GM21825 (cell line): ENCODE measurements at regions not wholly inside any gene's neighbourhood (a gene's known extent, or its start where the extent isn't known, plus 50 kb on each side); places are given as distances from the start of the nearest gene placed in this dataset.

Experiments
- ATAC-seq: cut with Tn5 transposase; IDR thresholded peaks from one replicate; pipeline ENCODE4 v1.9.1; 2021; ENCODE audit warnings: mild to moderate bottlenecking, moderate library complexity; ENCODE audit not compliant: unreplicated experiment

DNA sequence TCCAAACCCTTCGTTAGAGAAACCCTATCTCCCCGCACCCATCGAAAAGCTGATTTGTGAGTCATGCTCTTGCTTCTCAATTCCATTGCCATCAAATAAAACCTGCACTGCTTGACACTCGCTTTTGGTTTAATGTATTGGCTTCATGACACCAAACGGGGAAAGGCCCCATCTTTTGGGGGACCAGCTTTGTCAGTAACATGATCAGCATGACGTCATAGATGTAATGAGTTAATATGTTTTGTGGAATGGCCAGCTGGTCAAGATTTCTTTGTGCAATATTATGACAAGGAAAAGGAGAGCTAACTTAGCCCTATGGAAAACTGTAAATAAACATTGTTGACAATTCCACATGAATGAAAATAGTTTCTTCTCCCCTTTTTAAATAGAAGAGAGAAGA, 1260.5 kb upstream of the CELF2 start:
- ATAC-seq, result no peak

GRCh38 chr10:9759596-9759995, 1258.1 kb upstream of the CELF2 start:
- no peak for ATAC-seq

GRCh38 chr10:9762966-9763656, 1254.6 kb upstream of the CELF2 start:
- ATAC-seq, result no peak

GRCh38 chr10:9766762-9767161, 1250.9 kb upstream of the CELF2 start:
- ATAC-seq, result no peak

GRCh38 chr10:9781666-9782065, 1236.0 kb upstream of the CELF2 start:
- no peak for ATAC-seq

DNA sequence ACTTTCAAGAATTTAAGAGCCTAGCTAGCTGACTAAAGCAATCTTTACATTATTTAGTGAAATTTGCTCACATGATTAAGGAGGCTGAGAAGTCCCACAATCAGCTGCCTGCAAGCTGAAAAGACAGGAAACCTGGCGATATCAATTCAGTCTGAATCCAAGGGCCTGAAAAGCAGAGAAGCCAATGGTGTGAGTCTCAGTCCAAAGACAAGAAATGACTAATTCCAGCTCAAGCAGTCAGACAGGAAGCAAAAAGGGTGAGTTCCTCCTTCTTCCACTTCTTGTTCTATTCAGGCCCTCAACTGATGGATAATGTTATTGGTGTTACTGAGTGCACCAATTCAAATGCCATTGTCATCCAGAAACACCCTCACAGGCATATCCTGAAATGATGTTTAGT, 1231.6 kb upstream of the CELF2 start:
- no peak for ATAC-seq

DNA sequence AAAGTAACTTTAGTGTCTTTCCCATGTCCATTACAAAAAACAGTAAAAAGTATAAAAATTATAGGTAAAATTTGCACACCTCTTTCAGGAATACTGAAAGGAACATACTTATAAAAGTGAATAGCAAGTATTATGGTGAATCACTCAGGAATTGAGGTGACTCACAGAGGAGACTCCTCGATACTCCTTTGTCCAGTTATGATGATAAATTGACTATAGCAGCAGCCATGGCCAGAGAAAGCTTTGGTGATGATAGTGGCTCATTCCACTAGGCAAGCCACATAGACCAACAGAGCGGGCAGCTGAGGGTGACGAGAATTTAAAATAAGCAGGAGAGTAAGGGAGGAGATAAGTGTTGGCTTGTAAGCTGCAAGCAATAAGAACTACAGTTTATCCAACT, 1231.1 kb upstream of the CELF2 start:
- no peak for ATAC-seq

DNA sequence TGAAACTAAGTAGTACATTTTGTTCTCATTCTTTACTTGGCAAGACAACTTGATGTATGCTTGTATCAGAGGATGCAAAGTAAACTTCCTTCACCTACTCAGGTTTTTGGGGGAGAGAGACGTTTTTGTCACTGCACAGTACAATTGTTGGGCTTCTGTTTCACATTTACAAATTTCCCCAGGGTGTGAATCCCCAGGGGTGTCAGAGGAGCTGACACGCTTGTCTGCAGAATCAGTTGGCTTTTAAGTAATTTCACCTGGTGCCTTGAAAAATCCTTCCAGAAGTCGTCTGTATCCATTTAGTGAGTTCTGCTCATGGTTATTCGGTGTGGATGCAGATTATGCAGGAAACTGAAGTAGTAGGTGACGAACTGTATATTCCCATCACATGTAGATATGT, 1227.7 kb upstream of the CELF2 start:
- no peak for ATAC-seq

GRCh38 chr10:9792181-9792580, 1225.5 kb upstream of the CELF2 start:
- ATAC-seq, result no peak

- no peak for ATAC-seq
Measured at GRCh38 chr10:9796564-9796963, 1221.1 kb upstream of the CELF2 start.

DNA sequence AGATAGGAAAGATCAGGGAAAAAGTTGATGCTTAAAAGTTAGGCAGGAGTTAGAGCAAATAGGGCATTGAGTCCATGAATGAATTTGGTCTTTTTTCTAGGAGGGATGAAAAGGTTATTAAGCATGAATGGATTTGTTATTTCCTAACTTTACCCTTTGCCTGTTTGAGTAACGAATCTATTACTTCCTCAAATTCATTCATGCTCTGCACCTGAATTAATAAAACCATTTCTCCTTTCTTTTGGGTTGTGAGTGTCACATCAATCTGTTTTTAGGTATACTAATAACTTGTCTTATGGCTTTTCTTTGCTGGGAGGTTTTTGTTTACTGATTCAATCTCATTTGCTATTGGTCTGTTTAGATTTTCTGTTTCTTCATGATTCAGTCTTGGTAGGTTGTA, 1217.7 kb upstream of the CELF2 start:
- ATAC-seq, result no peak

DNA sequence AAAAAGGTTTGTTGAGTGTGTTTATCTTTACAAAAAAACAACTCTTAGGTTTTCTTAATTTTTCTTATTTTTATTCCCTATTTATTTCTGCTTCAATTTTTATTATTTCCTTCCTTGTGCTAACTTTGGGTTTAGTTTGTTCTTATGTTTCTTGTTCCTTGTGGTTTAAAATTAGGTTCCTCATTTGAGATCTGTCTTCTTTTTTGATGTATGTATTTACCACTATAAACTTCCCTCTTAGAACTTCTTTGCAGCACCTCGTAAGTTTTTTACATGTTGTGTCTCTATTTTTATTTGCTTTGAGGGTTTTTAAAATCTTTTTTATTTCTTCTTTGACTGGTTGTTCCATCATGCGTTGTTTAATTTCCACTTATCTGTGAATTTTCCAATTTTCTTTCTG, 1217.1 kb upstream of the CELF2 start:
- ATAC-seq, result no peak

GRCh38 chr10:9807846-9808245, 1209.8 kb upstream of the CELF2 start:
- no peak for ATAC-seq

- no peak for ATAC-seq
Measured at GRCh38 chr10:9811601-9812000, 1206.1 kb upstream of the CELF2 start.

DNA sequence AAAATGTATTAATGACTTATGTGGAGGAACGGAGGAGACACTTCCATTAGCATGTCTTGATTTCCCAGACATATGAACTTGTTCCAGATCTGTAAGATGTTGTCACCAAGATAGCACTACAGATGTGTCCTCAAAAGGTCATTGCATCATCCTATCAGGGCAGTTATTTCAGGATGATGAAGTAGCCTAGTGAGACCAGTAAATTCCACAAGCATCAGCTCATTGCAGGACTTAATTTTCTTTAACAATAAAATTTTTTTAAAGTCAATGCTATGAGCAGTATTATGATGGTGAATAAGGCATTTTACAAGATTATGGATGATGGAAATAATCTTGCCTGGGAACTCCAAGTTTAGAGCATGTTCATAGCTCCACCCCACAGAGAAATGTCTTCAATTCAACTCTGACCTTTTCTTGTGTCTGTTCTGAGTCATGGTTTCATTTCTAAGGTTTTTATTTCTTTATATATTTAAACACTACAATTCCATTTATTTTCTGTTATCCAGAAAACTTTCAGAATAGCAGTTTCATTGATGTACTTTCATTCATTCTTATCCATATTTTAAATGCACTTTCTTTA, 1203.3 kb upstream of the CELF2 start:
- ATAC-seq, result no peak

DNA sequence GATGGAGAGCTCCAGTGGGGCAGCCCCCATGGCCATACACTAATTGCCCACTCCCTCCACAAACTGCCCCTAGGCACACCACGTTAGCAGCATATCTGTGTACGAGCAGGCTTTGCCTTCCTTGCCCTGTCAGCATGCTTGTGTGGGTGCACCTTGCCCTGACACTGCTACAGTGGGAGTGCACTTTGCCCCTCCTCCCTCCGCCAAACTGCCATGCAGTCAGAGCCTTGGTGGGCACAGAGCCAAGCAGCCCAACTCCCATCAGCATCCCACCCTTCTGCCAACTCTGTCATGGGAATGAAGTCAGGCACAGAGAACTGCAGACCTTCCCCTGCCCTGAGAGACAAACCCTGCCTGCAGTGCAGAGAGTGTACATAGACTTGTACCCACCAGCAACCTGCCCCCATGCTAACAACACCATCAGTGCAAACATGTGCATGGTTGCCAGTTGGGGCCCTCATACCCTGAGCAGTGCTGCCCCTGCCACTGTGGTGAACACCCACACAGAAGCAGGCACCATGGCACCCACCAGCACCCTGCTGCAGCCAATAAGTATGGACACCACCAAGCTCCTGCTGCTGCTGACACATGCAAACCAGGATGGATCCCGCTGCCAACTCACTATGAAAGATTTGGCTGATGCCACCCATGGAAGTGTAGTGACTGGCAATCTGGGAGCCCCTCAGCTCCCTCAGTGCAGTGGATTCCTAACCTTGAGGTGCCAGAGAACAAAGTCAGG, 1197.7 kb upstream of the CELF2 start:
- no peak for ATAC-seq

DNA sequence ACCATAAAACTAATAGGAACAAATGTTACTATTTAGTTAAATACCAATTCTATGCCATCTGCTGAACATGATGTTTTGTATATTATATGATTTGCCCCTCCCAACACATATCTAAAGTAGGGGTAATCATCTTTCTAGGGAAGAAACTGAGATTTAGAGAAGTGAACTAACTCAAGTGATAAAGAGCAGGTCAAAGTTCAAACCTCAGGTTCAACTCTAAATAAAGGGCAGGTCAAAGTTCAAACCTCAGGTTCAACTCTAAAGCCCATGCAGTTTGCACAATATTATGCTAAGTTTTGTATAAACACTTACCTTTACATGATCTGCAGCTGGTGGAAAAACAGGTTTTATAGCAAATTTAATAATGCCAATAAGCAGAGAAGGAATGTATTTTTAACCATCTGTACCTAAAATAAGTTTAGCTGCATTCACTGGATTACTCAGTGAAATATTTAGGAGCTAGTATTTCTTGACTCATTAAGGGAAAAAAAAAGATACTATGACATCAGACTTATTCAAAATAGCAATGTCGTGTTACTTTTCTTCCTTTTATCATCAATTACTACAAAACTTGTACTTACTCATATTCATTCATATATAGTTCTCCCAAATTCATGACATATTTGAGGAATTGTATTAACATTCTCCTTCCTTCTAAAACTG, 1194.3 kb upstream of the CELF2 start:
- no peak for ATAC-seq

DNA sequence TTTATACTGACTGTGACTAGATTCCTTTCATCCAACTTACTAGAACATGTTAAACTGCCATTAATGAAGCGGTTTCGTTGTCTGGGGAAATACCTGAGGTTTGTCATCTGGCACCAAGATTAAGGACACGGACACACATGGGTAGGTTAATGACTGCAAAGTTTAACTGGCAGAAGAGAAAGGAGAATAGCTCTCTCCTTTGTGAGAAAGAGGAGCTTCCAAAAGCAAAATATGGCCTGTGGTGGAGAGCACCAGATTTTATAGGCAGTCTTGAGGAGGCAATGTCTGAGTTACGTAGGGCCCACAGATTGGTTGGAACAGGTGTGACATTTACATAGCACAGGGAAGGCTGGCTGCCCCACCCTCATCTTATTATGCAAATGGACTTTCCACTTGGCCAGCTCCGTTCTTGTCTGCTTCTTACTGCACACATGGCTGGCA, 1193.0 kb upstream of the CELF2 start:
- ATAC-seq, result no peak

DNA sequence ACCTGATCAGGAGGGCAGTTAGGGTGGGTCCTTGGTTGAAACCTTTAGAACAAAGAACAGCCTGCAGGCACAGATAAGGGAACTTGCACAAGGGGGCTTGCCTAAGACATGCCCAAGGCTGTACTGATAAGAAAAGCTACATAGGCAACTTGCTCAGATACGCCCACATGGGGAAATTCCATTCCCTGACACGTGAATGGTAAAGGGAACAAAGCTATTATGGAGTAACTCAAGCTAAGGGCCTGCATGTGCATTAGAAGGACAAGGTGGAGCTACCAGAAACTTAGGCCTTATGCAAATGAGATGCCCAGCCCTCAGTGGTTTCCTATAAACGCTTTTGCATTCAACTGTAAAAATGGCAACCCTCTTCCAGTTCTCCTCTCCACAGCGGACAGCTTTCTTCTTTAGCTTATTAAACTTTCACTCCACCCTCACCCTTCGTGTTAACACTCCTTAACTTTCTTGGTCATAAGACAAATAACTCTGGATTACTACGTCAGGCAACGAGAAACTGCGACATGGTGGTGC, 1192.1 kb upstream of the CELF2 start:
- ATAC-seq, result no peak

- ATAC-seq, result no peak
Measured at GRCh38 chr10:9828110-9828509, 1189.6 kb upstream of the CELF2 start.

DNA sequence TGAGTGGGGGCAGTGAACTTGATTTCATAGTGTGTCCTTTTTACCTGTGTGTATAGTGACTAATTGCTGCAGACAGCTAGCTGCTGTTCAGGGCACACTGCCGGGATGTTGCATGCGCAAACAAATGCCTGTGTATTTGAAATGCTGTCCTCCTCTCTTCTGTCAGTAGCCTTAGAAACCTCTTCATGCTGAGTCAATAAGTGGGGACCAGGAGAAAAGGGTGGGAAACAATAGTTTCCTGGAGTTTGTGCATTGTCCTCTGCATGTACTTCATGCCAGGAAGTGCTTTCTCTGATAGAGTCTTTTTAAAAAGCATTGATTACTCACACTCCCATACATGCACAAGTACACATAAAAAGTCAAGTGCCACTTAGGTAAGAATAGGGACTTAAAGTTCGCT, 1183.7 kb upstream of the CELF2 start:
- ATAC-seq, result no peak

DNA sequence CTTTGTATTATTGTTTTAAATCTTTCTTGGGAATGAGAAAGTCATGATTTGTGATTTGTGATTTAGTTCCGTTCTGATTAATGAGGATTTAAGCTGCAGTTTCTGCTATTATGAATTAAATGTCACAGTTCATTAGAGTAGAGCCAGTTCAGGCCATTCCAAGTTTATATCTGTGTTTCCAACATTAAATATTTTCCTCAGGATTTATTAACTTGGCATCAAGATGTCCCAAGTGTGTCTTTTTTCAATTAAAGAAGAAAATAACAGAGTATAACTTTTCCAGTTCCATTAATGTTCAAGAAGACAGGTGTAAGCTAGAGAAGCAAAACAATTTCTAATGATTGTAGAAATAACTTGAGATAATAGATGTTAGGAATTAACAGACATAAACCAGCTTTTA, 1183.2 kb upstream of the CELF2 start:
- ATAC-seq, result no peak
